ENCODE measurements at regions not wholly inside any gene's neighbourhood (a gene's known extent, or its start where the extent isn't known, plus 50 kb on each side); places are given as distances from the start of the nearest gene placed in this dataset.

GRCh38 chr22:49503321-49503720, 324.4 kb downstream of the BRD1 start:
- Histone ChIP-seq H3K27me3 (no peaks in the 10 kb centered on the region), H3K4me3 (no peak overlapping the region), H3K36me3 (no peaks in the 10 kb centered on the region), H3K4me1 (ENCODE audit: insufficient read depth) (no peaks in the 10 kb centered on the region), H3K9me3 (no peaks in the 10 kb centered on the region), H3K27ac (no peak overlapping the region)
- TF ChIP-seq EP300 (IDR thresholded peaks at IDR 0.05) (no peak), POLR2A (IDR thresholded peaks at IDR 0.05) (no peak), CTCF (IDR thresholded peaks at IDR 0.05) (no peak)
- 26 to 39% (median 32%) methylated on average over 1 of the region's 1 CpG for WGBS, 3 donors
- intact Hi-C loops (cut with DNase I), result no loop called here
- no peak for DNase-seq

GRCh38 chr22:49502126-49502826, 325.4 kb downstream of the BRD1 start:
- TF ChIP-seq POLR2A (IDR thresholded peaks at IDR 0.05) (no peak), CTCF (IDR thresholded peaks at IDR 0.05) (no peak), EP300 (IDR thresholded peaks at IDR 0.05) (no peak)
- no peak overlapping the region for H3K27ac ChIP-seq
- WGBS, 3 donors, result 83 to 88% (median 83%) methylated on average over 13 of the region's 13 CpGs
- H3K9me3 ChIP-seq, result no peaks in the 10 kb centered on the region
- no peaks in the 10 kb centered on the region for H3K27me3 ChIP-seq
- DNase-seq, result no peak
- no peak overlapping the region for H3K4me3 ChIP-seq
- intact Hi-C loops (cut with DNase I), result no loop called here
- H3K4me1 ChIP-seq (ENCODE audit: insufficient read depth), result no peaks in the 10 kb centered on the region
- H3K36me3 ChIP-seq, result no peaks in the 10 kb centered on the region

GRCh38 chr22:49500942-49501395, 326.7 kb downstream of the BRD1 start:
- no peaks in the 10 kb centered on the region for H3K9me3 ChIP-seq
- no peak overlapping the region for H3K27ac ChIP-seq
- WGBS, 3 donors, result 91 to 99% (median 94%) methylated on average over 2 of the region's 2 CpGs
- H3K36me3 ChIP-seq, result no peaks in the 10 kb centered on the region
- intact Hi-C loops (cut with DNase I), result no loop called here
- H3K4me1 ChIP-seq (ENCODE audit: insufficient read depth), result no peaks in the 10 kb centered on the region
- no peaks in the 10 kb centered on the region for H3K27me3 ChIP-seq
- no peak for DNase-seq
- H3K4me3 ChIP-seq, result no peak overlapping the region
- TF ChIP-seq CTCF (IDR thresholded peaks at IDR 0.05) (no peak), POLR2A (IDR thresholded peaks at IDR 0.05) (no peak), EP300 (IDR thresholded peaks at IDR 0.05) (no peak)

- no peak overlapping the region for H3K27ac ChIP-seq
- H3K4me1 ChIP-seq (ENCODE audit: insufficient read depth), result no peaks in the 10 kb centered on the region
- H3K36me3 ChIP-seq, result no peaks in the 10 kb centered on the region
- H3K27me3 ChIP-seq, result no peaks in the 10 kb centered on the region
- intact Hi-C loops (cut with DNase I), result no loop called here
- H3K4me3 ChIP-seq, result no peak overlapping the region
- no peaks in the 10 kb centered on the region for H3K9me3 ChIP-seq
- no peak for DNase-seq
- TF ChIP-seq CTCF (IDR thresholded peaks at IDR 0.05) (no peak), EP300 (IDR thresholded peaks at IDR 0.05) (no peak), POLR2A (IDR thresholded peaks at IDR 0.05) (no peak)
These were observed 327.6 kb downstream of the BRD1 start for GRCh38 chr22:49500076-49500460.
